ENCODE measurements at regions not wholly inside any gene's neighbourhood (a gene's known extent, or its start where the extent isn't known, plus 50 kb on each side); places are given as distances from the start of the nearest gene placed in this dataset.

GRCh38 chr12:59004456-59004855 is 84.2 kb upstream of the LRIG3 start:
- no peak for TF ChIP-seq CTCF (IDR thresholded peaks at IDR 0.05)

GRCh38 chr12:58995666-58996363 is 75.5 kb upstream of the LRIG3 start:
- no peak for TF ChIP-seq CTCF (IDR thresholded peaks at IDR 0.05)

GRCh38 chr12:58988643-58989344 is 68.5 kb upstream of the LRIG3 start:
- no peak for TF ChIP-seq CTCF (IDR thresholded peaks at IDR 0.05)

GRCh38 chr12:58981961-58982360 is 61.7 kb upstream of the LRIG3 start:
- no peak for TF ChIP-seq CTCF (IDR thresholded peaks at IDR 0.05)

- TF ChIP-seq CTCF (IDR thresholded peaks at IDR 0.05): no peak
Observed at GRCh38 chr12:58980768-58981167, 60.5 kb upstream of the LRIG3 start.

GRCh38 chr12:58978717-58979116 is 58.4 kb upstream of the LRIG3 start:
- TF ChIP-seq CTCF (IDR thresholded peaks at IDR 0.05): no peak

- no peak for TF ChIP-seq CTCF (IDR thresholded peaks at IDR 0.05)
Observed at GRCh38 chr12:58977476-58977875, 57.2 kb upstream of the LRIG3 start.
